ENCODE measurements at regions not wholly inside any gene's neighbourhood (a gene's known extent, or its start where the extent isn't known, plus 50 kb on each side); places are given as distances from the start of the nearest gene placed in this dataset.

GRCh38 chr4:98796991-98797390 lies 131.9 kb downstream of the EIF4E start:
- no peak for TF ChIP-seq SIN3A (IDR thresholded peaks at IDR 0.05; ENCODE audit: low read depth)
- no peak for TF ChIP-seq YY1 (IDR thresholded peaks at IDR 0.05; ENCODE audit: extremely low read depth, insufficient replicate concordance, low read depth, low read length)
- TF ChIP-seq POLR2A (IDR thresholded peaks at IDR 0.05; ENCODE audit: borderline replicate concordance, extremely low read depth, insufficient read depth, insufficient read length) = no peak
- no peak for TF ChIP-seq CTCF (IDR thresholded peaks at IDR 0.05 in 2 of 3, conservative IDR thresholded peaks at IDR 0.05 in 1 of 3; ENCODE audit: borderline replicate concordance in 1 of 3, insufficient read depth in 1 of 3, low read depth in 2 of 3, low read length in 2 of 3)
- no peak for TF ChIP-seq RAD21 (IDR thresholded peaks at IDR 0.05; ENCODE audit: low read depth)
- TF ChIP-seq ZBTB33 (IDR thresholded peaks at IDR 0.05; ENCODE audit: extremely low read depth, insufficient replicate concordance, low read length) = no peak
- no peak for TF ChIP-seq JUND (IDR thresholded peaks at IDR 0.05)
- TF ChIP-seq EZH2phosphoT487 (IDR thresholded peaks at IDR 0.05; ENCODE audit: borderline replicate concordance) = no peak
- TF ChIP-seq REST (IDR thresholded peaks at IDR 0.05; ENCODE audit: low read depth) = no peak
- TF ChIP-seq TCF7L2 (IDR thresholded peaks at IDR 0.05; ENCODE audit: borderline replicate concordance, extremely low read depth, insufficient read depth, insufficient read length) = no peak
- TF ChIP-seq ZFX (IDR thresholded peaks at IDR 0.05) = no peak
- no peak for TF ChIP-seq SP1 (IDR thresholded peaks at IDR 0.05; ENCODE audit: low read depth)
- TF ChIP-seq POLR2AphosphoS5 (IDR thresholded peaks at IDR 0.05; ENCODE audit: low read depth, low read length) = no peak
- no peak for TF ChIP-seq CBX3 (IDR thresholded peaks at IDR 0.05; ENCODE audit: low read depth)

Measured in HCT116 (cell line).